H1 (cell line): ENCODE measurements at regions not wholly inside any gene's neighbourhood (a gene's known extent, or its start where the extent isn't known, plus 50 kb on each side); places are given as distances from the start of the nearest gene placed in this dataset.
A peak's percentile ranks its signal among the peaks of the same experiment; 100 is the strongest.

ENCODE experiments used
- CTCF ChIA-PET: fragments of 300-600 bp; sonication (Branson Sonifier 250); formaldehyde crosslinking; loops from one replicate; lab custom pipeline; 2021; ENCODE audit not compliant: partially characterized antibody; lab: Charles Lee
- POLR2A ChIA-PET: fragments of 300-600 bp; sonication (Branson Sonifier 250); formaldehyde crosslinking; loops from one replicate; lab custom pipeline; 2021; ENCODE audit warnings: inconsistent platforms; ENCODE audit not compliant: partially characterized antibody; lab: Charles Lee
- DNase-seq, 2 experiments: peaks; one replicate each; pipeline versions ENCODE4 v3.0.0 to v3.0.0-alpha.2; 2010 to 2022; ENCODE audit warnings: low spot score in 2 of 2, low read depth in 1 of 2, mixed read lengths in 1 of 2
- FAIRE-seq: peaks from 2 replicates; lab custom pipeline; 2011; peaks lifted over from hg19 to GRCh38; lab: Jason Lieb, UNC
- H2AFZ ChIP-seq: 2 replicates; pipeline ENCODE4 v1.8.1; 2012; ENCODE audit warnings: low read length, inconsistent platforms
- H2AK5ac ChIP-seq: 2 replicates; pipeline ENCODE4 v1.6.1; 2013; ENCODE audit warnings: low read depth, low read length
- H2BK120ac ChIP-seq: replicated peaks from 2 replicates; pipeline ENCODE3; 2013; ENCODE audit warnings: low read depth, low read length, inconsistent platforms
- H2BK12ac ChIP-seq: 2 replicates; pipeline ENCODE4 v1.6.1; 2013; ENCODE audit warnings: low read depth, low read length
- H2BK15ac ChIP-seq: 2 replicates; pipeline ENCODE4 v1.6.1; 2013; ENCODE audit warnings: low read length
- H2BK20ac ChIP-seq: 2 replicates; pipeline ENCODE4 v1.6.1; 2013; ENCODE audit warnings: low read length
- H2BK5ac ChIP-seq: 2 replicates; pipeline ENCODE4 v1.6.1; 2013; ENCODE audit warnings: low read depth, low read length
- H3K14ac ChIP-seq: 2 replicates; pipeline ENCODE4 v1.6.1; 2013; ENCODE audit warnings: inconsistent platforms; ENCODE audit not compliant: insufficient read length
- H3K18ac ChIP-seq: 2 replicates; pipeline ENCODE4 v1.6.1; 2013; ENCODE audit warnings: low read length; ENCODE audit errors: extremely low read depth
- H3K23ac ChIP-seq: 2 replicates; pipeline ENCODE4 v1.6.1; 2013; ENCODE audit warnings: inconsistent platforms; ENCODE audit not compliant: insufficient read length
- H3K23me2 ChIP-seq: 2 replicates; pipeline ENCODE4 v1.6.1; 2013; ENCODE audit warnings: low read depth, low read length
- H3K27ac ChIP-seq: 2 replicates; pipeline ENCODE4 v1.6.1; 2011; ENCODE audit warnings: low read depth, low read length, inconsistent platforms
- H3K27me3 ChIP-seq, 4 experiments: replicated peaks in 1 of 4; 1 replicate in 1 of 4; 2 replicates in 3 of 4; pipeline versions ENCODE4 v1.6.1 to v1.8.1; 2011 to 2013; ENCODE audit warnings: low read length in 3 of 4, mild to moderate bottlenecking in 3 of 4, inconsistent platforms in 2 of 4, mixed read lengths in 2 of 4, moderate library complexity in 1 of 4; ENCODE audit not compliant: control insufficient read depth in 3 of 4, insufficient read depth in 3 of 4; ENCODE audit errors: extremely low read depth in 1 of 4
- H3K36me3 ChIP-seq, 4 experiments: 2 replicates each; pipeline versions ENCODE4 v1.6.1 to v1.8.1; 2011 to 2013; ENCODE audit warnings: mild to moderate bottlenecking in 4 of 4, low read length in 3 of 4, moderate library complexity in 2 of 4, control low read depth in 1 of 4, inconsistent platforms in 1 of 4; ENCODE audit not compliant: insufficient read depth in 4 of 4, control insufficient read depth in 2 of 4
- H3K4ac ChIP-seq: replicated peaks from 2 replicates; pipeline ENCODE3; 2013; ENCODE audit warnings: low read length, low read depth, mixed read lengths, inconsistent platforms; ENCODE audit not compliant: insufficient read length
- H3K4me1 ChIP-seq, 4 experiments: replicated peaks in 1 of 4; 1 replicate in 1 of 4; 2 replicates in 3 of 4; pipeline versions ENCODE4 v1.6.1 to v1.8.1; 2011 to 2013; ENCODE audit warnings: low read length in 3 of 4, inconsistent platforms in 2 of 4, mixed read lengths in 1 of 4; ENCODE audit not compliant: insufficient read depth in 4 of 4, control insufficient read depth in 3 of 4
- H3K4me2 ChIP-seq, 2 experiments: 2 replicates each; pipeline versions ENCODE4 v1.6.1 to v1.8.1; 2011 to 2013; ENCODE audit warnings: low read depth in 2 of 2, low read length in 2 of 2, control low read depth in 1 of 2, inconsistent platforms in 1 of 2, mild to moderate bottlenecking in 1 of 2; ENCODE audit not compliant: insufficient read depth in 1 of 2
- H3K4me3 ChIP-seq, 4 experiments: fragments of 200-600, 300-600 bp in 1 of 4; sonication (generic), shearing (Covaris generic), sonication (Bioruptor Twin) in 1 of 4; 2 replicates each; pipeline versions ENCODE4 v1.5.1 to v1.8.1; 2011 to 2016; ENCODE audit warnings: low read length in 4 of 4, low read depth in 3 of 4, control low read depth in 2 of 4, inconsistent platforms in 2 of 4, mild to moderate bottlenecking in 2 of 4, mixed read lengths in 1 of 4, moderate library complexity in 1 of 4; ENCODE audit not compliant: insufficient read depth in 2 of 4; ENCODE audit errors: extremely low read depth in 1 of 4
- H3K56ac ChIP-seq: replicated peaks from 2 replicates; pipeline ENCODE3; 2013; ENCODE audit warnings: low read depth, mild to moderate bottlenecking, mixed read lengths, low read length, inconsistent platforms; ENCODE audit not compliant: insufficient read length
- H3K79me1 ChIP-seq: 2 replicates; pipeline ENCODE4 v1.6.1; 2013; ENCODE audit warnings: low read depth, low read length, control low read depth
- H3K79me2 ChIP-seq, 2 experiments: 2 replicates each; pipeline versions ENCODE4 v1.6.1 to v1.8.1; 2012 to 2013; ENCODE audit warnings: low read length in 2 of 2, mild to moderate bottlenecking in 2 of 2, inconsistent platforms in 1 of 2; ENCODE audit not compliant: insufficient read depth in 2 of 2, control insufficient read depth in 1 of 2
- H3K9ac ChIP-seq, 4 experiments: replicated peaks in 1 of 4; 1 replicate in 1 of 4; 2 replicates in 3 of 4; pipeline versions ENCODE4 v1.6.1 to v1.8.1; 2011 to 2013; ENCODE audit warnings: low read depth in 3 of 4, low read length in 3 of 4, control low read depth in 2 of 4, mild to moderate bottlenecking in 2 of 4, moderate library complexity in 2 of 4, inconsistent platforms in 1 of 4; ENCODE audit errors: extremely low read depth in 1 of 4
- H3K9me3 ChIP-seq, 2 experiments: 2 replicates each; pipeline versions ENCODE4 v1.6.1 to v1.8.1; 2012 to 2013; ENCODE audit warnings: mild to moderate bottlenecking in 2 of 2, moderate library complexity in 2 of 2, control low read depth in 1 of 2, inconsistent platforms in 1 of 2, low read depth in 1 of 2, low read length in 1 of 2, mixed read lengths in 1 of 2; ENCODE audit not compliant: insufficient read depth in 2 of 2
- H4K20me1 ChIP-seq, 2 experiments: replicated peaks in 1 of 2; 2 replicates each; pipeline versions ENCODE3 to v1.8.1; 2011 to 2013; ENCODE audit warnings: inconsistent platforms in 2 of 2, low read length in 2 of 2, mild to moderate bottlenecking in 1 of 2; ENCODE audit not compliant: insufficient read depth in 2 of 2, control insufficient read depth in 1 of 2
- H4K5ac ChIP-seq: 2 replicates; pipeline ENCODE4 v1.6.1; 2013; ENCODE audit warnings: low read length, low read depth, mixed read lengths, inconsistent platforms; ENCODE audit not compliant: insufficient read length
- H4K8ac ChIP-seq: 2 replicates; pipeline ENCODE4 v1.8.0; 2013; ENCODE audit warnings: mild to moderate bottlenecking, moderate library complexity, low read length, inconsistent platforms; ENCODE audit not compliant: insufficient read depth; ENCODE audit errors: extremely low read depth
- H4K91ac ChIP-seq: replicated peaks from 2 replicates; pipeline ENCODE3; 2013; ENCODE audit warnings: low read length, mixed read lengths, inconsistent platforms; ENCODE audit not compliant: insufficient read length
- ASH2L ChIP-seq: fragments of 200-600, 300-600 bp; sonication (generic); IDR thresholded peaks from one replicate; pipeline ENCODE4 v1.7.1; 2017; ENCODE audit warnings: low read length
- CTBP2 ChIP-seq: IDR thresholded peaks from 2 replicates; pipeline ENCODE4 v1.7.0; 2011; ENCODE audit warnings: borderline replicate concordance, mild to moderate bottlenecking, moderate library complexity, mixed read lengths, low read length; ENCODE audit not compliant: insufficient read depth, insufficient read length
- FOSL1 ChIP-seq: IDR thresholded peaks from 2 replicates; pipeline ENCODE4 v1.6.1; 2011; ENCODE audit warnings: mild to moderate bottlenecking, low read depth, low read length, moderate library complexity; ENCODE audit not compliant: insufficient read depth
- HDAC6 ChIP-seq: IDR thresholded peaks from one replicate; pipeline ENCODE4 v1.7.1; 2012; ENCODE audit warnings: low read depth, mild to moderate bottlenecking, inconsistent platforms, low read length, moderate library complexity
- PHF8 ChIP-seq: fragments of 200-600 bp; sonication (generic); conservative IDR thresholded peaks from 2 replicates; pipeline ENCODE4 v1.7.1; 2012; ENCODE audit warnings: low read depth, mild to moderate bottlenecking, inconsistent platforms, low read length, moderate library complexity
- POLR2A ChIP-seq, 2 experiments: IDR thresholded peaks; 1 replicate in 1 of 2; 2 replicates in 1 of 2; pipeline ENCODE4 v1.6.1; 2011; ENCODE audit warnings: low read depth in 2 of 2, low read length in 2 of 2, mild to moderate bottlenecking in 2 of 2; ENCODE audit errors: control extremely low read depth in 1 of 2
- POU5F1 ChIP-seq: IDR thresholded peaks from 2 replicates; pipeline ENCODE4 v1.6.1; 2011; ENCODE audit warnings: low read depth, mild to moderate bottlenecking, low read length, moderate library complexity
- RNF2 ChIP-seq: fragments of 200-900, 300-1000 bp; sonication (generic); IDR thresholded peaks from 2 replicates; pipeline ENCODE4 v1.7.1; 2016; ENCODE audit warnings: borderline replicate concordance, low read depth, mild to moderate bottlenecking, antibody characterized with exemption, low read length; ENCODE audit not compliant: poor library complexity, severe bottlenecking; ENCODE audit errors: missing control alignments
- RXRA ChIP-seq: IDR thresholded peaks from 2 replicates; pipeline ENCODE4 v1.6.1; 2011; ENCODE audit warnings: low read depth, mild to moderate bottlenecking, low read length, moderate library complexity; ENCODE audit not compliant: insufficient read depth
- SIN3A ChIP-seq, 2 experiments: IDR thresholded peaks in 1 of 2; conservative IDR thresholded peaks in 1 of 2; 2 replicates each; pipeline ENCODE4 v1.6.1; 2011 to 2012; ENCODE audit warnings: low read length in 2 of 2, improper control_type of control experiment in 1 of 2, low read depth in 1 of 2, mild to moderate bottlenecking in 1 of 2
- SRF ChIP-seq: IDR thresholded peaks from 2 replicates; pipeline ENCODE4 v1.6.1; 2011; ENCODE audit warnings: mild to moderate bottlenecking, low read depth, low read length, moderate library complexity
- TEAD4 ChIP-seq: IDR thresholded peaks from 2 replicates; pipeline ENCODE4 v1.6.1; 2012; ENCODE audit warnings: low read depth, low read length, inconsistent platforms, mixed read lengths
- YY1 ChIP-seq: IDR thresholded peaks from 2 replicates; pipeline ENCODE4 v1.6.1; 2011; ENCODE audit warnings: low read depth, mild to moderate bottlenecking, low read length
- whole genome bisulfite sequencing, 2 experiments: shearing (Covaris generic) in 1 of 2; methylation state at CpG; one replicate each; pipeline versions ENCODE4 v1.1.6 to v1.1.7; 2013 to 2015; ENCODE audit warnings: low lambda C conversion rate in 2 of 2, mixed read lengths in 2 of 2, inconsistent platforms in 1 of 2, low coverage in 1 of 2, missing lambda C conversion rate in 1 of 2; ENCODE audit not compliant: insufficient replicate concordance in 2 of 2, insufficient coverage in 1 of 2, insufficient read length in 1 of 2; ENCODE audit errors: extremely low coverage in 1 of 2, missing lambda C conversion rate in 1 of 2; 5-methylcytosine and 5-hydroxymethylcytosine counted together
- TF ChIP-seq, protein P1 (sequence below): IDR thresholded peaks from 2 replicates; pipeline ENCODE4 v1.6.1; 2011; ENCODE audit warnings: low read length, improper control_type of control experiment

DNA sequence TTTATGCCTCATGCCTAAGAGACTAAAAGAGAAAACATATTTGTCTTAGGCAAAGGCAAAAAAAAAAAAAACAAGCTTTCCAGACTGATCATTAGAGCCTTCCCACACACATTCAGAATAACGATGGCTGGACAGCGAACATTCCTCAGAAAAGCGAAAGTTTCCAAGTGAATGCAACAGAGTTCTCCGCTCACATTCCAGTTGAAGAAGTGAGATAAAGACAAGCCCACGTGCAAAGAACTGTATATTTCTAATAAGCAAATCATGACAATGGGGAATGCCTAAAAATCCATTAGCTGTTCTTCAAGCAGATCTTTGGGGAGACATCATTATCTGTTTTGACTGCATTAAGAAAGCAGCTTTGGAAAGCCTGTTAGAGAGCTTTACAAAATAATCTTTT is 347.9 kb downstream of the METTL4 start:
- Histone ChIP-seq H4K20me1 (no peaks in the 10 kb centered on the region), H4K91ac (no peak overlapping the region), H4K5ac (no peak overlapping the region), H2BK20ac (no peak overlapping the region), H2AFZ (0 out of 2 replicates have a peak overlapping the region, but pooled peaks have one; percentile 9), H2BK5ac (no peak overlapping the region), H4K8ac (no peak overlapping the region), H3K79me2 (no peaks in the 10 kb centered on the region), H3K27ac (no peak overlapping the region), H2BK120ac (no peak overlapping the region), H2BK12ac (no peak overlapping the region), H3K36me3 (no peaks in the 10 kb centered on the region), H3K9me3 (no peaks in the 10 kb centered on the region), H3K4me1 (no peaks in the 10 kb centered on the region), H3K4me2 (no peak overlapping the region), H3K27me3 (no peaks in the 10 kb centered on the region; a peak in 1 of 7 replicates), H3K4me3 (no peak overlapping the region), H3K56ac (no peak overlapping the region), H3K9ac (no peak overlapping the region), H3K4ac (no peak overlapping the region), H3K14ac (no peak overlapping the region), H3K23me2 (no peaks in the 10 kb centered on the region), H3K79me1 (no peaks in the 10 kb centered on the region), H2BK15ac (no peak overlapping the region), H2AK5ac (no peak overlapping the region), H3K18ac (no peak overlapping the region), H3K23ac (no peak overlapping the region)
- ChIA-PET POLR2A (no interaction called here), CTCF (interaction anchor here (0.7 to 3.9 kb wide), 19 partner anchors 9 to 595 kb away, joined by 3 to 50 read pairs (median 3); no protein-coding TSS in a partner anchor)
- no peak for DNase-seq
- WGBS, 2 experiments, result 92% methylated on average over 5 of the region's 5 CpGs; no CpG with 5 or more reads in 1 of the 2 experiments
- no peak for FAIRE-seq
- TF ChIP-seq POLR2A (IDR thresholded peaks at IDR 0.05; ENCODE audit: control extremely low read depth in 1 of 2, low read depth in 2 of 2, low read length in 2 of 2), result no peak
- no peak for TF ChIP-seq SIN3A (conservative IDR thresholded peaks at IDR 0.05 in 1 of 2, IDR thresholded peaks at IDR 0.05 in 1 of 2; ENCODE audit: low read depth in 1 of 2, low read length in 2 of 2)
- no peak for TF ChIP-seq CTBP2
- TF ChIP-seq TEAD4, result no peak
- no peak for TF ChIP-seq POU5F1
- TF ChIP-seq YY1, result no peak
- TF ChIP-seq, protein P1, sequence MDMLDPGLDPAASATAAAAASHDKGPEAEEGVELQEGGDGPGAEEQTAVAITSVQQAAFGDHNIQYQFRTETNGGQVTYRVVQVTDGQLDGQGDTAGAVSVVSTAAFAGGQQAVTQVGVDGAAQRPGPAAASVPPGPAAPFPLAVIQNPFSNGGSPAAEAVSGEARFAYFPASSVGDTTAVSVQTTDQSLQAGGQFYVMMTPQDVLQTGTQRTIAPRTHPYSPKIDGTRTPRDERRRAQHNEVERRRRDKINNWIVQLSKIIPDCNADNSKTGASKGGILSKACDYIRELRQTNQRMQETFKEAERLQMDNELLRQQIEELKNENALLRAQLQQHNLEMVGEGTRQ, result no peak
- no peak for TF ChIP-seq SRF
- no peak for TF ChIP-seq FOSL1
- no peak for TF ChIP-seq RNF2
- no peak for TF ChIP-seq PHF8
- no peak for TF ChIP-seq RXRA
- TF ChIP-seq HDAC6, result no peak
- TF ChIP-seq ASH2L, result no peak
